Fibroblast of upper back skin (primary cell): ENCODE measurements at regions not wholly inside any gene's neighbourhood (a gene's known extent, or its start where the extent isn't known, plus 50 kb on each side); places are given as distances from the start of the nearest gene placed in this dataset.

Experiments
- DNase-seq: peaks from one replicate; pipeline ENCODE4 v3.0.0-alpha.2; 2013

DNA sequence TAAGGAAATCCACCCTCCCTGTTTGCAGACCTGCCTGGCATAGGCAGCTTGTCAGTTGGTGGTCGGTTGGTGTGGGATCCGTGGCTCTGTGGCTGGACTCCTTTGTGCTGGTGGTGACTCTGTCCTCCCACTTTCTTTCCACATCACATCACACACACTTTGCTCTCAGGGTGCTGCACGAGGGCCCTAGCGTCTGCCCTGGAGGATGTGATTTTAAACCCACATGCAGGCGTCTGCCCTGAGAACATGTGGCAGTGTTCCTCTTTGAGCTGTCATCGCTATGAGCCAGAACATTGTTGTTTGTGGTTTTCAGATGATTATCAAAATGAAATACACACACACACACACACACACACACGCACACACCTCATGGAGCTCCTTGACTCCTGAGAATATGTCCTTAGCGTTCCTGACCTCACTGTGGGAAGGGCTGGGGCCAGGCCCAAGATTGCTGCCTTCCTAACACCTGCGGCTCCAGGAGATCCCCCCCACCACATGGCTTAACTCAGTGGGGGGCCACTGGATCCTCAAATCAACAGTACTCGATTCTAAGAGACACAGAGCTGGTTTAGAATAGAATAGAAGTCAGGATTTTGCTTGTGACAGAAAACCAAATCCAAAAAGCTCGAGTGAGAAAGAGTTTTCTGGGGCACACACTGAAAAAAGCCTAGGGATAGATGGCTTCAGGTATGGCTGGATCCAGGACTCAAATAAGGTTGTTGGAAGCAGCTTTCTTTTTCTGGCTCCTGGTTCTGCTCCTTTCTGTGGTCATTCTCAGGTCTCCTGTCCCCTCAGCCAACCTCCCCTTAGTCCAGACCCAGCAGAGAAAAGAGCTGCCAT, 54.8 kb downstream of the RTP5 start:
- no peak for DNase-seq

- no peak for DNase-seq
These were observed 55.4 kb downstream of the RTP5 start for GRCh38 chr2:241924909-241925250.

- no peak for DNase-seq
These were observed 55.7 kb downstream of the RTP5 start for GRCh38 chr2:241925277-241925676.

- DNase-seq = no peak
These were observed 56.4 kb downstream of the RTP5 start for GRCh38 chr2:241925821-241926441.

- no peak for DNase-seq
These were observed 57.2 kb downstream of the RTP5 start for GRCh38 chr2:241926541-241927311.

DNA sequence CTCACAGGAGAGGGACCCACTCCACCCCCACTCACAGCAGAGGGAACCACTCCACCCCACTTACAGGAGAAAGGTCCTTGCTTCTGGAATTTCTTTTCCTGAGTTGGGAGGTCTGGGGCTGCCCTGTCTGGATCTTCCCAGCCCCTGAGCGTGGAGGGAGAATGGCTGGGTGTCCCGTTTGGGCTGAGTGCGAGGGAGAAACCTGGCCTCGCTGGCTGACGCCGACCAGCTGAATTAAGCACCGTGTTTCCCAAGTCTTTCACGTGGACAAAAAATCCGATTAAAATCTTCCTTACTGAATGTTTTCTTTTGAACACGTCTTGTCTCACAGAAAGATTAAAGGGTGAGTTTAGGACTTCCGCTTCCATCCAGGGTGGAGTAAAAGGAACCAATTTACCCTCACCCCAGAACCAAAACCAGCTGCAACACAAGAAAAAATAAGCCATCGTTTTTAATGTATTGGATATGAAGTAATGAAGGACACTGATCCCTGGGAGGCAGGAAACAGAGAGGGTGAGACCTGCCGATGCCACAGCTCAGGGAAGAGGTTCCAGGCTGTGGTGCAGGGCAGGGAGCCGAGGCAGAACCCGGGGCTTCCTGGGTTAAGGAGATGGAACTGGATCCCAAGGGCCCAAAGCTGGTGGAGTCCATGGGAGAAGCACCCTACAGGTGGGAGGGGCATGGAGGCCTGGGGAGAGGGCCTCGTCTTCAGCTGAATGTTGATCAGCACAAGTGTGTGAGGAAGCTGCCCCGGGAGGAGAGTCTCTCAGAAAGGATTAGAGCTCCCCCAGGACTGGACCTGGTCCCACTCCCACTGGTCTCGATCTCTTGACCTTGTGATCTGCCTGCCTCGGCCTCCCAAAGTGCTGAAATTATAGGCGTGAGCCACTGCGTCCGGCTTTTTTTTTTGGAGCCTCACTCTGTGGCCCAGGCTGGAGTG, 60.3 kb downstream of the RTP5 start:
- no peak for DNase-seq

GRCh38 chr2:241931084-241931975, 61.8 kb downstream of the RTP5 start:
- DNase-seq = no peak

DNA sequence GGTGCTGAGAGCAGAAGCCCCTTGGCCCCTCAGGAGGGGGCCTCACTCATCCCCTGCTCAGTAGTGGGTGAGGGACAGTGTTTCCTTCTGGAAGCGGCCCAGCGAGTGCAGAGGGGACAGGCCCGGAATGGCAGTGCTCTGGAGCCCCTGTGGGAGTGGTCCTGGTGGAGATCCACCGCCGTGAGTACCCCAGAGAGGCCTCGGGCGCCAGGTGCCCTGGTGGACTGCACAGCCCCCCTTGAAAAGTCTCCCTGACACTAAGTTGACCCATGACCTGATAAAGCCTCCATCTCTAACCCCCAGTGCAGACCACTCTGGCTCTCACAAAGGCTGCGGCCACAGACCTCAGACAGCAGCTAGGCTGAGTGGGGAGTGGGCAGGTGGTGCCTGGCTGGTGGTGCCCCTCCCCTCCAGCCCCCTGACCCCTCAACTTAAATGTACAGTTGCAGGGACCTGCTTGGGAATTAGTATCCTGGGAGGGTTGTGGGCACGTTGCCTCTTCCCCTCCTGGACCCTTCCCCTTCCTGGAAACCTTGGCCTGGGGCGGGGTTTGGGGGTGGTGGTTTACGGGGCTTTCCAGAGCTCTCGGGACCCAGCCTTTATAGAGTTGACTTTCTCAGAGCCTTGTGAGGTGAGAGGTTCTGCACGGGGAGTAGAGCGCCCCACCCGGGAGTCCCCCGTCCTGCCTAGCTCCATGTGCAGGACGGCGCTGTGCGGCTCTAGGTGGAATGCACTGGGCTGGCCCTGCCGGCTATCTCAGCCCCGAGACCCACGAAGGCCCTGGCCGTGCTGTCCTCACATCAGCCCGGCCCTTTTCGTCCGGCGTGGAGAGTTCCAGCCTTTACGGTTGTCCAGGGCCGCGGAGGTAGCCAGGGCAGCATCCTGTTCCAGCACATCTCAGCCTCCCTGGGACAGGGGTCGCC, 62.7 kb downstream of the RTP5 start:
- DNase-seq = no peak

- DNase-seq = no peak
These were observed 63.3 kb downstream of the RTP5 start for GRCh38 chr2:241932899-241933178.

- no peak for DNase-seq
These were observed 63.8 kb downstream of the RTP5 start for GRCh38 chr2:241933179-241933911.

- DNase-seq = peak; percentile 78
These were observed 65.8 kb downstream of the RTP5 start for GRCh38 chr2:241935314-241935713.

GRCh38 chr2:241935774-241936173, 66.2 kb downstream of the RTP5 start:
- no peak for DNase-seq

GRCh38 chr2:241936457-241937133, 67.1 kb downstream of the RTP5 start:
- no peak for DNase-seq

DNA sequence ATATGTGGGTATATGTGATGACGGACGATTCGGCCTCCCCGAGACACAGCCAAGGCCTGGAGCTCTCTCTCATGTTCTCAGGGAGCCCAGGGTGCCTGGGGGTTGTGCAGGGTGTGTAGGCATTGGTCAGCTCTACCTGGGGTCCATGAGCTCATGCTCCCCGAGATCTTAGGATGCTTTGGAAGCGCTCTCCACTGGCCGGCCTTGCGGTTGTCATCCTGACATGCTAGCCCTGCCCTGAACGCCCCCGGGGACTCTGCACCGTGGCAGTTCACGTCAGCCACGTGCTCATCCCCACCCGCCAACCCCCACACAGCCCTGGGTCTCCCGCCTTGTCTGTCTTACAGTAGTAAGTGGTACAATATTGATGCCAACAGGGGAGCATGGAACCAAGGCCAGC, 67.8 kb downstream of the RTP5 start:
- no peak for DNase-seq

DNA sequence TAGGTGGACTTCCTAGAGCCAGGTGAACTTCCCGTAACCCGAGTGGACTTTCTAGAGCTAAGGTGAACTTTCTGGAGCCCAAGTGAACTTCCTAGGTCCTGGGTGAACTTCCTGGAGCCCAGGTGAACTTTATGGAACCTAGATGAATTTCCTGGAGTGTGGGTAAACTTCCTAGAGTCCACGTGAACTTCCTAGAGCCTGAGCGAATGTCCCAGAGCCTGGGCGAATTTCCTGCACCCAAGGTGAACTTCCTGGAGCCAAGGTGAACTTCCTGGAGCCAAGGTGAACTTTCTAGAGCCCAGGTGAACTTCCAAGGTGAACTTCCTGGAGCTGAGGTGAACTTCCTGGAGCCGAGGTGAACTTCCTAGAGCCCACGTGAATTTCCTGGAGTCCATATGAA, 70.0 kb downstream of the RTP5 start:
- DNase-seq = no peak

DNA sequence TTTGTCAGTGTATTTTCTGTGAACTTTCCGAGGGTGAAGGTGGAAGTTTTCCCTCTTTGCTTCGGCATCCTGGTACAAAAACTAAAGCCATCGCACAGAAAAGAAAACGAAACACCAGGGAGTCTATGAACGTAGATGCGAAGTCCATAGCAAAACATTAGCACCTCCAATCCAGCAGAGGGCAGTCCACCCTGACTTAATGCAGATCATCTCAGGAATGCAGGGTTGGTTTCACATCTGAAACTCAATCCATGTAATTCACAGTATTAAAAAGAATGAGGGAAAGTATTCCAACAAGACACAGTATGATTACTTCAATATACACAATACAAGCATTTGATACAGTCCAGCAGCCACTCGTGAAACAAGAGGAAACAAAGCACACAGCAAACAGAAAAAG, 70.8 kb downstream of the RTP5 start:
- DNase-seq = no peak

DNA sequence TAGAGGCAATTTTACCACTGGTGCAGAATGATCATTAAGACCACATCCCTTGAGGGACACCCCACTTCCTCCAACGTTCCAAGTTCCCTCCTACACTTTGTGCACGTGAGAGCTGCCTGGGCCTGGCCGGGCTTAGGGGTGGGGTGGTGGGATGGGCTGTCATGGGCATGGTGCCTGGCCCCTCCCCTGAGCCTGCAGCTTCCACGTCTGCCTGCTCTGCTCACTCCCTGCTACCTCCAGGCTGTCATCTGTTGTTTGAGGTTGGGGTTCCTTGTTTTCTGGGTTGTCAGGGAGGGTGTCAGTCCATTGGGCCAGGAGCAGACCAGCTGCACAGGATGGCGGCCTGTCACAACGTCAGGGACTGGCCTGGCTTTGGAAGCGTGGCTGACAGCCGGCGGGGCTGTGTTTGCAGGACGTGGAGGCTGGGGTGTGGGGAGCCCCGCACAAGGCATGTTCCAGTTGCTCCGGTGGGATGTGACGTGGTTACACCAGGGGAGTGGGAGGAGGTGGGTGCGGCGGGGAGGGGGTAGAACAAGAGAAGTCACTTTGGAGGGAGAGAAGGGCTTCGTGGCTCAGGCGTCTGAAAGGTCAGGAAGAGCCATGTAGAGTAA, 72.3 kb downstream of the RTP5 start:
- DNase-seq = no peak

- no peak for DNase-seq
These were observed 73.1 kb downstream of the RTP5 start for GRCh38 chr2:241942416-241943208.
